Left forelimb (tissue), 1 donor: ENCODE measurements at regions not wholly inside any gene's neighbourhood (a gene's known extent, or its start where the extent isn't known, plus 50 kb on each side); places are given as distances from the start of the nearest gene placed in this dataset.
"Not testable (repeated sequence)": the region's sequence is repeated elsewhere in the genome, so short reads cannot be mapped to it uniquely, and the experiment has no call there.

Experiments used
- DNase-seq: peaks from one replicate; pipeline ENCODE4 v3.0.0-alpha.2; 2018; ENCODE audit warnings: low spot score

DNA sequence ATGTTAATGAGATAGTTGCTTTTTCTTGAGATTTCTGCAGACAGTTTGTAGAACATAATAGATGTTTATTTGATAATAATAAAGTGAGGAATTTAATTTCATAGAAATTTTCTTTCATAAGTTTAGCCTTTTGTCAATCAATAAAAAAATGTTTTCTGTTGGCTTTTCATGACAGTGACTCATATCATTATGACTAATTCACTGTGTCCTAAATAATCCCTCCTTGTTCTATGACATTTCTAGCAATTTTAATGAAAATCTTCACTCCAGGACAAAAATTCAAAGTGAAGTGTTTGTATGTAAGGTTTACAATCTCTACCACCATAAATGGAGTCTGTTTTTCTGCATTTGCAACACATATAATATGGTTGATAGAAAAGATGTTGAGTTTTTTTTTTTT is 109.9 kb downstream of the UTRN start:
- no peak for DNase-seq

DNA sequence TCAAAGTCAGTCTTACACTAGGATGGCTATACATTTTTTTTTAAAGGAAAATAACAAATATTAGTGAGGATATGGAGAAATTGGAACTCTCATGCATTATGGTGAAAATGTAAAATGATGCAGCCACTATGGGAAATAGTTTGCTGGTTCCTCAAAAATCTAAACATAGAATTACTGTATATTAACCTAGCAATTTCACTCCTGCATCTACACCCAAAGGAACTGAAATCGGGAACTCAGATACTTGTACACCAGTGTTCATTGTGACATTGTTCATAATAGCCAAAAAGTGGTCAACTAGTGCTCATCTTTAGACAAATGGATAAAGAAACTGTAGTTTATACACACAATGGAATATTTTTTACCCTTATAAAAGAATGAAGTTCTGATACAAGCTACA is 110.7 kb downstream of the UTRN start:
- DNase-seq: no peak

DNA sequence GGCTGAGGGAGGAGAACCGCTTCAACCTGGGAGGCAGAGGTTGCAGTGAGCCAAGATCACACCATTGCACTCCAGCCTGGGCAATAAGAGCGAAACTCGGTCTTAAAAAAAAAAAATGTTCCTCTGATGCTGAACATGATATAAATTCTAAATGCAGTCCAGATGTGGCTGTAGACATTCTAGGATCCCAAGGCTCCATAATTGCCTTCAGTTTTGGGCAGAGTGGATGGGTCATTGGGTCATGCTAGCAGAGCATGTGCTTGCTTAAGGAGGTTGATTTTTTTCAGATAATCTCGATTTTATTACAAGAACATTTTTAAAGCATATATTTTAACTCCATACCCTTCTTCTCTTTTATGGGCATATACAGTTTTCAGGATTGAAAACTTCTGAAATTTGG is 112.0 kb downstream of the UTRN start:
- DNase-seq: no peak

DNA sequence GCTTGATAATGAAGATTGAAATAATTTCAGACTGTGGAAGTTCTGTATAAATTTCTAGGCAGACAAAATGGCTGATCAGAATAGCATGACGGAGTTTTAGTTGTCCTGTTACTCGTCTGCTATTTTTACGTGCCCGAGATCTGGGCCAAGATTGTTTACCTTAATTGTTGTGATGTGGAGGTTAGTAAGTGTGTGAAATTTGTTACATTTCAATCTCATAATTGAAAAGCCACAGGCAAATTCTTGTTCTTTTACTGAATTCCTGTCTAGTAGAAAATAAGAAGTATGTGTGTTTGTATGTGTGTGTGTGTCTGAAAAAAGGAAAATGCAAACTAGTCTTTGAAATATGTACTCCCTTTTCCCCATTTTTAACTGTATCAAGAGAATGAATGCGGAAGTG is 115.2 kb downstream of the UTRN start:
- no peak for DNase-seq

DNA sequence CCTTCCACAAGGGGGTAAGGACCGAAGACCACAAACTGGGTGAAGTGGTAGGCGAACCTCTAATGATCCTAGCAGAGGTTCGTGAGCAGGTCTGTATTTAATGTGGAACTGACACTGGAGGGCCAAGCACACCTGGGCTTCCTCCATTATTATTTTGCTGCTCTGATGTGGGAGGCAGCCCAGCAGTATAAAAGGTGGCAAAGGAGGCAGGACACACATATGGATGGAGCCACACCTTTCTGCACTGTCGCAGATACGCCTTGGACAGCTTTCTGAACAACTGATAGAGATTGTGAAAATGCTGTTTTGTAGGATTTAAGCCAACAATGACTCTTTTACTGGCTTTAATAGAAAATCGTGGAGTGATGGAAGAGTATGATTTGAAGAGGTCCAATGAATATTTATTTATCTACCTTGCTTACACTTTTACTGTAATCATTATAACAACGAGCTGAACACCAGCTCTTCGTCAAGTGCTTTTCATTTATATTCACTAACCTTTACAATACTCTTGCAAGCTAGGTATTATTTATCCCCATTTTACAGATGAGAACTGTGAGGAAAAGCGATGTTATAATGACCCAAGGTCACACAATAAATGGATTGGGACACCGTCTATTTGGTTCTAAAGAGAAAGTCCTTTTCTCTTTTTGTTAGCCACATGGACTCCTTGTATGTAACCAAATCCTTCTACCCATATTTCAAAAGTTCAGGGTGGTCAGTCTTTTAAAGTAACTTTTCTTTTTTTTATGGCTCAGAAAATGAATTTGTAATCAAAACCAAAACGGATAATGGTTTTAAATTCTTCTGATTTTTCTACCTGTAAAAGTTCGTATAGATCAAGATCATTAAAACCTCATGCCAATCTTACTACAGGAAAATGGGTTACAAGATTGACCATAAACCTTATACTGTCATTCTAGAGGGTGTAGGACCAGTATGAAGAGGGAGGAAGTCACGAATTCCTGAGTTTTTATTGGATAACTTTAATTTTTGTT is 116.9 kb downstream of the UTRN start:
- DNase-seq: no peak

DNA sequence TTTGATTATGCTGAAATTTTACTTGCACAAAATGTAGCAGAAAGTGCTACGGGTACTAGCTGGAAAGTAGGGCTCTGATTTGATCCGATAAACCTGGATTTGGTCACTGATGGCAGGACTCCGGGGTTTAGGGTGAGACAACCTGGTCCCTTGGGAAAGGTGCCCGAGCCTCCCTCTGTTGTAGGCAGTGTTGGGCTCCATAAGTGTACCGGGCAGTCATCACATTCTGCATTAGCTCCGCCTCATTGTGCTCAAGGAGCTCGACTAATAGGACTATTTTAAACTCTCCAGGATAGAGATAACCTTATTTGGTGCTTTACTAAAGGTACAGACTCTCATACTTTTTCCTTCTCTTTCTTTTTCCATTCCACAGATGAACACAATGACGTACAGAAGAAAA is 117.6 kb downstream of the UTRN start:
- DNase-seq: no peak

DNA sequence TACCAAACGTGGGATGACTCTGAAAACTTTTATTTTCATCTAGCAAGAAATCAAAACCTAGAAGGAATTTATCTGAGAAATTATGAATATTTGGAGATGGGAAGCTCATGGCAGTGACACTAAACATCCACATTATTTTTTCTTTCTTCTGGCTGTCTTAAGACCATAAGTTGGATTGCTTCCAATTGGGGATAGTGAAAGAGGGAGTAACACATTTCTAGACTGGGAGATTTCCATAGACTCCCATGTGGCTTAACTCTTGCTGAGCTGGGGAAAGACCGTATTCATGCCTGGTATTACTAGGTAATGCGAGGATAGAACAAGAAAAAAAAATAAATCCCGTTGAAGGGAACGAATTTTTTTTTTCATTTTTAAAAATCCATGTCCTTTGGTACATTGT is 120.0 kb downstream of the UTRN start:
- DNase-seq: no peak

DNA sequence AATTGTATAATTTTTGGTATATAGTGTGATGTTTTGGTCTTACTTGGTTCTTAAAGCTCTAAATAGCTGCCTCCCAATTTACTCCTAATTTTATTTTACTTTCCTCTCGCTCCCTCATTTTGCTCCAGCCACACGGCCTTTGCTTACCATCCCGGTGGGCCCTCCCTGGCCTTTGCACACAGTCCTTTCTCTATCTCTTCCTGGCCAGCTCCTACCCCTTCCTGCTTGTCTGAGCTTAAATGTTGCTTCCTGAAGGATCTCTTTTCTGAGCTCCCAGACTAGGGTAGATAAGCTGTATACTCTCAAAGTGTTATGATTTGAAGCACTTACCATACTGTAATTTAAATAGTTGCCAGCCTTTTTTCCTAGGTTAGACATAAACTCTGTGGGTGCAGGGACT is 121.7 kb downstream of the UTRN start:
- no peak for DNase-seq

DNA sequence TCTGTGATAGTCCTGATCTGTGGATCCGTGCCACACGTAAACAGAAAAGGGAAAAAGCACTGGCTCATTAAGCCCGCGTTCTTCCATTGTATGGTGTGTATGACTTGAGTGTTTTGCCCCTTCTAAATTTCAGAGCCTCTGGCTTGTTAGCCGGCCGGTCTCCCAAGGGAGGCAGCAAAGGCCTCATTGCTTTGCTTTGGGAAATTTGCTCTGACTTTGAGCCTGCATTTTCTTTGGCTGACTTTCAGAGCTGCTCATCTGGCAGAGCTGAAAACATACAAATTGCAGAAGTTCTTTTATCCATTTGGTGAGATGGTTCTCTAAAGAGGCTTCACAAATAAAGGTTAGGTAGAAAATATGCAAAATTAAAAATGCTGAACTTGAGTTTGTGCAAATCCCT is 123.0 kb downstream of the UTRN start:
- no peak for DNase-seq

DNA sequence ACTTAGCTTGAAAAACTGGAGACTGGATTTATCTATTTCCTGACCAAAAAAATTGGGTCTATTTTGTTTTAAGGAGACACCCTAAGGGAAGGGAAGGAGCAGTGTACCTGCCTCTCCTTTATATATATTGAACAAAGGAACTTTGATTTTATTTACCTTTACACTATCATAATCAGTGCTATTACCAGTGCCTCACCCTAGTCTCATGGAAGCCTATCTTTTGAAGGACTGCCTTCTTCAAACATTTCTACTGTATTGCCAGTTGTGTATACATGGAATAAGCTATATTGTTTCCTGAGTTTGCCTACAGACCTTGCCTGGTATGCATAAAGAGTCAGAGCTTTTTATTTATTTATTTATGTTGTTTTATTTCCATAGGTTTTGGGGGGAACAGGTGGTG is 124.9 kb downstream of the UTRN start:
- DNase-seq: no peak

DNA sequence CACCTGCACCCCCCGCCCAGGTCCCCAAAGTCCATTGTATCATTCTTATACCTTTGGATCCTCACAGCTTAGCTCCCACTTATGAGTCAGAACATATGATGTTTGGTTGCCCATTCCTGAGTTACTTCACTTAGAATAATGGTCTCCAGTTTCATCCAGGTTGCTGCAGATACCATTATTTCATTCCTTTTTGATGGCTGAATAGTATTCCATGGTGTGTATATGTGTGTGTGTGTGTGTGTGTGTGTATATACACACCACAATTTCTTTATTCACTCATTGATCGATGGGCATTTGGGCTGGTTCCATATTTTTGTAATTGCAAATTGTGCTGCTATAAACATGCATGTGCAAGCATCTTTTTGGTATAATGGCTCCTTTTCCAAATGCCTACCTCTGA is 125.4 kb downstream of the UTRN start:
- not testable (repeated sequence) for DNase-seq

DNA sequence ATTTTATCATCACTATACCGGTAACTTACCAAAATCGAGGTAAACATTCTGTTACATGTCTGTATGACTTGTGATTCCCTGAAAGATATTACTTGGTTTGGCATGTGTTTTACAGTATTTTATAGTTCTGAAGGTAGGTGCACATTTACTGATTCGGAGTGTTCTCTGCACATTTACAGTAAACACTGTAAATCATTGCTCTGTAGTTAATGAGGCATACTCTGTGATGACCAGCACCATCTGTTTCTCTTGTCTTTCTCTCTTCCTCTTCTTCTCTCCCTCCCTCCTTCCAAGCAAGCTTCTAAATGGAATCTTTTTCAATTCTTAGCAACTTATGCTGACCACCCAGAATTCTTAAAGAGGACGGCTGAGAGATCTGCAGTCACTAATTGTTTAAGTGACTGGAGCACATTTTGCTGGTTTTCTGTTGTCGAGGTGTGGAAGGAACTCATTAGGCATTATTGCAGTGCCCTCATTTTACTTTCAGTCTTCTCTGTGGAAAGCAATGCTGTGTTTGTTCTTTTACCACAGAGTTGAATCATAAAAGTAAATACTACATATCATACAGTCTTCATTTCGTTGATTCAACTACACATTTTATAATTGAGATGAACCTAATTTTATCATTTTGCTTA is 126.5 kb downstream of the UTRN start:
- no peak for DNase-seq

DNA sequence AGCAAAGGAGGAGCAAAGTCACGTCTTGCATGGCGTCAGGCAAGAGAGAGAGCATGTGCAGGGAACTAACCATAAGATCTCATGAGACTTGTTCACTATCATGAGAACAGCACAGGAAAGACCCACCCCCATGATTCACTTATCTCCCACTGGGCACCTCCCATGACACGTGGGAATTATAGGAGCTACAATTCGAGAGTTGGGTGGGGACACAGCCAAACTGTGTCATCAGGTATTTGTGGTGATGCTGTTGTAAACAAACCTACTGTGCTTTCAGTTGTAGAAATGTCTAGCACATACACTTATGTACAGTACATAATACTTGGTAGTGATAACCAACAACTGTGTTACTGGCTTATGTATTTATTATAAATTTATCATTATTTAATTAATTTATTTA is 128.3 kb downstream of the UTRN start:
- DNase-seq: no peak

DNA sequence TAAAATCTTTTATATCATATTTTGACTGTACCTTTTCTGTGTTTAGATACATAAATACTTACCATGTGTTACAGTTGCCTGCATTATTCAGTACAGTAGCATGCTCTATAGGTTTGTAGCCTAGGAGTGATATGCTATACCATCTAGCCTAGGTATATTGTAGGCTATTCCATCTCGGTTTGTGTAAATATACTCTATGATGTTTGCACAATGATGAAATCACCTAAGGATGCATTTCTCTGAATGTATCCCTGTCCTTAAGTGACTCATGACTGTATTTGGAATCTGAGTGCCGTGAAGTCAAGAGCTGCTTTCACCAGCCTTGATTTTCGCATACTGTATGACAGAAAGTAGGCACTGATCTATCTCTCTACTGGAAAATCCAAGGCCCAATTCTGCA is 129.9 kb downstream of the UTRN start:
- no peak for DNase-seq

DNA sequence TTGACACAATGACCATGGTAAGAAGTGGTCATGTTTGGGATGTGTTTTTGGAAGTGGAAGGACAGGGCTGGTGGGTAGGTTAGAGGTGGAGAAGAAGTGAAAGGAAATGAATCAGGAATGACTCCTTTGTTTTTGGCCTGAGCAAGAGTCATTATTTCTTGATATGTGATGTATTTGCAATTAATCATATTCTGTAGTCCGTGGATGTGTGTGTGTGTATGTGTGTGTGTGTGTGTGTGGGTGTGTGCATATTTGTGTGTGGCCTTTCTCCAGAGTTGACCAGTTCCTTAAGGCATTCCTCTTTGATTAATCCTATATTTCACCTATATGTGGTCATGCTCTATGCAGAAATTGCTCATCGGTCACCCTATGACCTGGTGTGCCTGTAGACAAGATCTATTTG is 130.7 kb downstream of the UTRN start:
- DNase-seq: no peak

DNA sequence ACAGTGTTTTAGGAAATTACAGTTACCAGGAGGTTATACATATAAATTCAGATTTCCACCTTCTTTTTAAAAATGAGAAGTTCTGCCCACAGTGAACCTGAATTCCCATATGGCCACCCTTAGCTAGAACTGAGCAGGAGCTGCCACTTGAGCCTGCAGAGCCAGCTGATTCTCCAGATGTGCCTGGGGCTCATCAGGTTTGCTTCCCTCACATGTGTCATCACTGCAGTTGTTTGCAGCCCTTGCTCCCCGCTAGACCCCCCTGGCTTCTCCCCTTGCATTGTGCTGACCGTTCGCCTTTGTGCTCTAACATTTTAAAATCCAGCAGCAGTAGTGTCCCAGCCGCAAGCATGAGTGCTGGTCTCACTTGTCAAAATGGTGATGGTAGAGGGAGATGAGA is 131.1 kb downstream of the UTRN start:
- DNase-seq: no peak

DNA sequence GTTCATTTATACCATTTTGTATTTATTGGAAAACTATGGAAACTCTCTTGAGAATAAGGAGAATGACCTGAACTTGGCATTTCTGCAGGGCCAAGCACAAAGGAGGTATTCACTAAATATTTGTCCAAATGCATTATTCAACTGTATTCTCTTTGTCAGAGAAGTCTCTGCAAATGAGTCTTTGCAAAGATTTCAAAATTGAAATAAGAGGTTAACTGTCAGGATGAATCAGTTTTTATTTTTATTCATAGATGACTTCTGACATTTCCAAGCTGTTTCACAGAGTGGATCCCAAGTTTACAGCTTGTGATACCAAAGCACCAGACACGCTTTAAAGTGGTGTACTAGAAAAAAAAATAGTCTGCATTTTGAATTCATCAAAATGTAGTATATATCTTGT is 131.6 kb downstream of the UTRN start:
- DNase-seq: no peak

DNA sequence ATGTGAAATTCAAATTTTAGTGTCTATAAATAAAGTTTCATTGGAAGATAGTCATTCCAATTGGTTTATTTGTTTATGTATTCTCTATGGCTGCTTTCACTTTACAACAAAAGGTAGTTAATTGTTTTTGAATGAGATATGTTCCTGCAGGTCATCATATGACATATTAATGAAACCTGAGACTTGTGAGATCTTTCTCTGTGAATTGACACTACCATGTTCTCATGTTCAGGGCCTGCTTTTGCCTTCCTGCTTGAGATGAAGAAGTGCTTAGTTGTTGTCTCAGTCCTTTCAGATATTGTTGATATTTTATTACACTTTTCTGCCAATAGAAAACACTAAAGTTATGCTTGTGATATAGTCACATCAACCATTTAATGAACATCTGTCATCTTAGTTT is 132.5 kb downstream of the UTRN start:
- DNase-seq: no peak

DNA sequence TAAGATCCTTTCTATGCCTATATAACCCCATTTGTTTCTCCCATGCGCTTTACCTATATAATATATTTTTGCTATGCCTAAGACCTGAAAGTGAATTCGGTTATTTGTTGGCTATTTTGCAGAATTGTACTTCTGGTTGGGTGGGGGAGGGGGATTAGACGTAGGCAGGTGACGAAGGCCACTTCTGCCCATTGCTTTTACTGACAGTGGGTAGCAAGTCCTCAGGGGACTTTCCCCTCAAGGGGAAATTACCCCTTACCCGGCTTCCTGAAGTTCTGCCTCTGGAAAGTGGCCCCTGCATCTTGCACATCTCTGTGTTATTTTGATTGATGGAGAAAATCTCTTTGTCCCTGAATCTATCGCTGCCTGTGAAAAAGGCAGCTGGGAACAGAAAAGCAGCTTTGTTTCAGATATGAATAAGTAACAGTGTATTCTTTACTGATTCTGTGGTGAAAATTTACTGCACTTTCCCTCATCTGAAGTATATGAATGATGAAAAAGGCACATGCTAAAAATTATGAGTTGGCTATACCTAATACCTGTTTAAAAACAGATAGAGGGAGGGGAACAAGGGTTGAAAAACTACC is 133.9 kb downstream of the UTRN start:
- no peak for DNase-seq

DNA sequence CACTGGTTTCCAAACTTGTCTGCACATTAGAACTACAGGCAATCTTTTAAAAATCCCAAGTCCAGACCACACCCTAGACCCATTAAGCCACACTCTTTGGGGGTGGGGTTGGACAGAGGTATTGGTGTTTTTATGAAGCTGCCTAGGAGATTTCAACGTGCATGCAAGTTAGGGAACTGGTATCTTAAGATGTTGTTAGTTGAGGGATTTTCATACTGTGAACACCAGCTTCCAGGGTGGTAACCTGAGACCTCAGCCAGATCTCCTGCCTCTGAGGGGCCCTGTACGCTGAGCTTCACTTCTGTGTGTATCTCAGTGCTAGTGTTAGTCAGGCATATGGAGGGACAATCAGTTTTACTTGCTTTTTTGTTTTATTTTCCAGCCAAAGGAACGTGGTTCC is 138.0 kb downstream of the UTRN start:
- DNase-seq: no peak

DNA sequence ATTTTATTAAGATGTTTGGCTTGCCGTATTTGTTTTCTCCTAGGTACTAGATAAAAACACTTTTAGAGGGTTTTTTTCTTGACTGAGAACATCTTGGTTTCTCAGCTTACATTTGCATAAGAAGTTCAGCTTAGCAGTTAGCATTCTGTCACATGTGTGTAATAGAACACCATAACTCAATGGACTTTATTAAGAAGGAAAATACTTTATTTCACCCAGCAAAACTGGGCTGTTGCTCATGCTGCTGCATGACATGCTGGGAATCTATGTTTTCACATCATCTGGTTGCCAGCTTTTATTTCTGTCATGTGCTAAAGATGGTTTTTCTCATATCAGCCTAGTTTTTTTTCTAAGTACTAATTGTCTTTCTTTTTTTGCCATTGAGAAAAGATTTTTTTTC is 144.6 kb downstream of the UTRN start:
- DNase-seq: no peak

DNA sequence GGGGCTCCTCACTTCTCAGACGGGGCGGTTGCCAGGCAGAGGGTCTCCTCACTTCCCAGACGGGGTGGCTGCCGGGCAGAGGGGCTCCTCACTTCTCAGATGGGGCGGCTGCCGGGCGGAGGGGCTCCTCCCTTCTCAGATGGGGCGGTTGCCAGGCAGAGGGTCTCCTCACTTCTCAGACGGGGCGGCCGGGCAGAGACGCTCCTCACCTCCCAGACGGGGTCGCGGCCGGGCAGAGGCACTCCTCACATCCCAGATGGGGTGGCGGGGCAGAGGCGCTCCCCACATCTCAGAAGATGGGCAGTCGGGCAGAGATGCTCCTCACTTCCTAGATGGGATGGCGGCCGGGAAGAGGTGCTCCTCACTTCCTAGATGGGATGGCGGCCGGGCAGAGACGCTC is 148.3 kb downstream of the UTRN start:
- not testable (repeated sequence) for DNase-seq

DNA sequence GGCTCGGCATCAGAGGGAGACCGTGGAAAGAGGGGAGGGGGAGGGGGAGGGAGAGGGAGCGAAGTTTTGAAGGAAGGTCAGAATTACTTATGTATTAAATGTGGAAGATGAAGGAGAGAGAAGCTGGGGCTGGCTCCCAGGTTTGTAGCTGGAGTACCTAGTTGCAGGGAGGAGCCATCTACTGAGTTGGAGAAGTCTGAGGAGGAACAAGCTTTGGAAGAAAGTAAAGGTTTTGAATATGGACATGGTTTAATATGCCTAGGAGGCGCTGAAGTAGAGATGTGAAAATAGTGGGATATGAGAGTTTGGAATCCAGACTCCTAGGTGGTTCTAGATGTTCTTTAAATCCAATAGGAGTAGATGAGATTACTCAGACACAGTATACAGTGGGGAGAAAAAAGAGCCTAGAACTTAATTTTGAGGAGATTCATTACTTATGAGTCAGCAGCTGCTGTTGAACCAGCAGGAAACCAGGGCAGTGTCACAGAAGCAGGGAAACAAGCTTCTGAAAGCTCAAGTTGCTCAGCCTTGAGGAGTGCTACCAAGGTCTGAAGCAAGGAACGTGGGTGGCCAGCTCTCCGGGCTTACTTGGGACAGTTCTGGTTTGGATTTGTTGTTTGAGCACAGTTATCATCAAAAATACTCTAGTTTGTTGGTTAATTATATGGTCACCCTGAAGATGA is 149.3 kb downstream of the UTRN start:
- no peak for DNase-seq
